SU-DHL-6 (cell line): ENCODE measurements at regions not wholly inside any gene's neighbourhood (a gene's known extent, or its start where the extent isn't known, plus 50 kb on each side); places are given as distances from the start of the nearest gene placed in this dataset.

Experiments
- H2AFZ ChIP-seq: fragments of 200-600 bp; sonication (generic); 2 replicates; pipeline ENCODE4 v1.6.1; 2014; ENCODE audit warnings: low read depth, mild to moderate bottlenecking, moderate library complexity, mixed read lengths, antibody characterized with exemption, low read length; ENCODE audit not compliant: severe bottlenecking
- H3F3A ChIP-seq: fragments of 200-600 bp; shearing (Covaris generic); 2 replicates; pipeline ENCODE4 v1.6.0; 2016; ENCODE audit warnings: antibody characterized with exemption, mild to moderate bottlenecking; ENCODE audit not compliant: insufficient read depth
- H3K27ac ChIP-seq: fragments of 200-600 bp; sonication (generic); 2 replicates; pipeline ENCODE4 v1.5.1; 2016; ENCODE audit warnings: low read depth, mild to moderate bottlenecking, low read length, moderate library complexity, mixed read lengths
- H3K27me3 ChIP-seq: fragments of 200-600 bp; sonication (generic), shearing (Covaris generic); 2 replicates; pipeline ENCODE4 v1.6.0; 2014; ENCODE audit warnings: mild to moderate bottlenecking, low read length
- H3K36me3 ChIP-seq: fragments of 200-600 bp; sonication (generic); 2 replicates; pipeline ENCODE4 v1.6.1; 2014; ENCODE audit warnings: mild to moderate bottlenecking, low read length, mixed read lengths
- H3K4me2 ChIP-seq: fragments of 300-600, 200-600 bp; shearing (Covaris generic), sonication (generic); 2 replicates; pipeline ENCODE4 v1.6.0; 2014; ENCODE audit warnings: low read length, low read depth, mild to moderate bottlenecking; ENCODE audit not compliant: poor library complexity, severe bottlenecking
- H3K4me3 ChIP-seq: fragments of 200-600 bp; sonication (generic); 2 replicates; pipeline ENCODE4 v1.5.1; 2014; ENCODE audit warnings: antibody characterized with exemption, low read length, mild to moderate bottlenecking, mixed read lengths; ENCODE audit not compliant: insufficient read depth, poor library complexity, severe bottlenecking
- H3K79me2 ChIP-seq: fragments of 200-600 bp; sonication (generic); 2 replicates; pipeline ENCODE4 v1.6.1; 2014; ENCODE audit warnings: mild to moderate bottlenecking, low read length, moderate library complexity; ENCODE audit not compliant: insufficient read depth
- H3K9ac ChIP-seq: fragments of 200-600 bp; sonication (generic); 2 replicates; pipeline ENCODE4 v1.7.0; 2014; ENCODE audit warnings: mild to moderate bottlenecking, low read length
- H3K9me2 ChIP-seq: fragments of 200-600 bp; sonication (generic); replicated peaks from 2 replicates; pipeline ENCODE4 v1.6.1; 2014; ENCODE audit warnings: low read length; ENCODE audit not compliant: insufficient read depth
- H3K9me3 ChIP-seq: fragments of 200-600 bp; sonication (generic); 2 replicates; pipeline ENCODE4 v1.6.1; 2014; ENCODE audit warnings: low read length, mixed read lengths; ENCODE audit not compliant: insufficient read depth
- H4K20me1 ChIP-seq: fragments of 200-600 bp; sonication (generic); 2 replicates; pipeline ENCODE4 v1.6.1; 2014; ENCODE audit warnings: low read depth, mild to moderate bottlenecking, antibody characterized with exemption, low read length, moderate library complexity, mixed read lengths
- EZH2phosphoT487 ChIP-seq: fragments of 200-600 bp; sonication (generic), shearing (Covaris generic); conservative IDR thresholded peaks from 2 replicates; pipeline ENCODE4 v1.6.1; 2018; ENCODE audit warnings: mild to moderate bottlenecking, antibody characterized with exemption, low read length, moderate library complexity, mixed read lengths
- TF ChIP-seq, protein P1 (sequence below): fragments of 200-600 bp; sonication (generic); IDR thresholded peaks from one replicate; pipeline ENCODE4 v1.5.1; 2017; ENCODE audit warnings: antibody characterized with exemption, mild to moderate bottlenecking, low read length, moderate library complexity; ENCODE audit not compliant: insufficient read depth, poor library complexity, severe bottlenecking

DNA sequence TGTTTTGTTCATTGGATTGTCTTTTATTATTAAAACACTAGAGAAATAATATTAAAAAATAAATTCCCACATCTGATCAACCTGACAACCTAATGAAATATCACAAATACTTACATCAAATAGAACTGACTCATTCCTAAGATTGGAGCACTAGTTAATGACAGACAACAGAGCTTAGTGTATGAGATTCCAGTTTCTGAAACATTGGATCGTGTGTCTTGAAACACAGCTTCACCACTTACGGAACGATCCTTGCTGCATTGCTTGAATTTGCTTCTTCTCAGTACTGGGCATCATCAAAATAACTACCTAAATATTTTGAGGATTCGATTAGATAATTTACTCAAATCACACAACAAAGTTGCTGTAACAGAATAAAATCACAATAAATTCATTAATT, 667.2 kb upstream of the CDH18 start:
- no peak overlapping the region for H3K4me2 ChIP-seq
- TF ChIP-seq, protein P1, sequence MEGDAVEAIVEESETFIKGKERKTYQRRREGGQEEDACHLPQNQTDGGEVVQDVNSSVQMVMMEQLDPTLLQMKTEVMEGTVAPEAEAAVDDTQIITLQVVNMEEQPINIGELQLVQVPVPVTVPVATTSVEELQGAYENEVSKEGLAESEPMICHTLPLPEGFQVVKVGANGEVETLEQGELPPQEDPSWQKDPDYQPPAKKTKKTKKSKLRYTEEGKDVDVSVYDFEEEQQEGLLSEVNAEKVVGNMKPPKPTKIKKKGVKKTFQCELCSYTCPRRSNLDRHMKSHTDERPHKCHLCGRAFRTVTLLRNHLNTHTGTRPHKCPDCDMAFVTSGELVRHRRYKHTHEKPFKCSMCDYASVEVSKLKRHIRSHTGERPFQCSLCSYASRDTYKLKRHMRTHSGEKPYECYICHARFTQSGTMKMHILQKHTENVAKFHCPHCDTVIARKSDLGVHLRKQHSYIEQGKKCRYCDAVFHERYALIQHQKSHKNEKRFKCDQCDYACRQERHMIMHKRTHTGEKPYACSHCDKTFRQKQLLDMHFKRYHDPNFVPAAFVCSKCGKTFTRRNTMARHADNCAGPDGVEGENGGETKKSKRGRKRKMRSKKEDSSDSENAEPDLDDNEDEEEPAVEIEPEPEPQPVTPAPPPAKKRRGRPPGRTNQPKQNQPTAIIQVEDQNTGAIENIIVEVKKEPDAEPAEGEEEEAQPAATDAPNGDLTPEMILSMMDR: no peak
- no peak for TF ChIP-seq EZH2phosphoT487

DNA sequence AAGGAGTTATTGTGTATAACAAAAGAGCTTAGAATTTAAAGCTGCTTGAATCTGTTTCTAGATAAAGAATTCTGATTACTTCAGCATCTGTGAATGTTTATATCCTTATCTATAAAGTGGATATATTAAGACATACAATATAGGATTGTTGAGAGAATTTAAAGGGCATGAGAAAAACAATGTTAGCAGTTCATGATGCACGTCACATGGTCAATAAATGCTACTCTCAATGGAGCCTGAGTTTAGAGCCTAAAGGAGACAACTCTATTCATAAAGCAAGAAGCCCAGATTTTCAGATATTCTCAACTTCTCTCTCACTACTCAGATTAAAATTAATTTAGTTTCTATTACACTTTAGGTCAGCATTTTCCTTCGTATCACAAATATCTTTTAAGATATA, 666.7 kb upstream of the CDH18 start:
- Histone ChIP-seq H3F3A (no peaks in the 10 kb centered on the region), H3K9me3 (peaks cover 10% of the 10 kb centered on the region; the same call in 1 of the 2 replicates), H3K9ac (no peak overlapping the region), H3K27me3 (no peaks in the 10 kb centered on the region), H3K36me3 (no peaks in the 10 kb centered on the region), H3K4me3 (no peak overlapping the region), H3K79me2 (no peaks in the 10 kb centered on the region), H3K9me2 (no peaks in the 10 kb centered on the region), H4K20me1 (no peaks in the 10 kb centered on the region), H2AFZ (no peak overlapping the region), H3K4me2 (no peak overlapping the region), H3K27ac (no peak overlapping the region)
- TF ChIP-seq, protein P1: no peak
- no peak for TF ChIP-seq EZH2phosphoT487

More for the DNA sequence above, 667.2 kb upstream of the CDH18 start:
- H3K79me2 ChIP-seq: no peaks in the 10 kb centered on the region
- no peaks in the 10 kb centered on the region for H3K36me3 ChIP-seq
- no peak overlapping the region for H3K4me3 ChIP-seq
- no peaks in the 10 kb centered on the region for H4K20me1 ChIP-seq
- H3K9me2 ChIP-seq: no peaks in the 10 kb centered on the region
- H2AFZ ChIP-seq: no peak overlapping the region
- H3K27me3 ChIP-seq: no peaks in the 10 kb centered on the region
- peaks cover 10% of the 10 kb centered on the region; the same call in 1 of the 2 replicates for H3K9me3 ChIP-seq
- no peak overlapping the region for H3K27ac ChIP-seq
- no peak overlapping the region for H3K9ac ChIP-seq
- H3F3A ChIP-seq: no peaks in the 10 kb centered on the region

DNA sequence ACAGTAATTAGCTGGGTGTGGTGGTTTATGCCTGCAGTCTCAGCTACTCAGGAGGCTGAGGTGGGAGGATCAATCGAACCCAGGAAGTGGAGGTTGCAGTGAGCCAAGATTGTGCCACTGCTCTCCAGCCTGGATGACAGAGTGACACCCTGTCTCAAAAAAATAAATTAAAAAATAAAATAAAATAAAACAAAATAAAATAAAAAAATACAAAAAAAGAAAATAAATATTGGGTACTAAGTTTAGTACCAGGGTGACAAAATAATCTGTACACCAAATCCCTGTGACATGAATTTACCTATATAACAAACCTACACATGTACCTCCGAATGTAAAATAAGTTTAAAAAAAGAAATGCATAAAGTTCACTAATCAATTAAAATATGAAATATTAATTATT, 666.0 kb upstream of the CDH18 start:
- no peaks in the 10 kb centered on the region for H3K27me3 ChIP-seq
- TF ChIP-seq, protein P1: no peak
- no peak for TF ChIP-seq EZH2phosphoT487
- no peak overlapping the region for H3K4me3 ChIP-seq
- no peak overlapping the region for H3K4me2 ChIP-seq
- H2AFZ ChIP-seq: no peak overlapping the region
- H3F3A ChIP-seq: no peaks in the 10 kb centered on the region
- H3K9ac ChIP-seq: no peak overlapping the region
- H3K36me3 ChIP-seq: no peaks in the 10 kb centered on the region
- no peaks in the 10 kb centered on the region for H4K20me1 ChIP-seq
- H3K27ac ChIP-seq: no peak overlapping the region
- H3K79me2 ChIP-seq: no peaks in the 10 kb centered on the region
- H3K9me3 ChIP-seq: peaks cover 10% of the 10 kb centered on the region; the same call in 1 of the 2 replicates
- H3K9me2 ChIP-seq: no peaks in the 10 kb centered on the region
